ENCODE measurements at regions not wholly inside any gene's neighbourhood (a gene's known extent, or its start where the extent isn't known, plus 50 kb on each side); places are given as distances from the start of the nearest gene placed in this dataset.

DNA sequence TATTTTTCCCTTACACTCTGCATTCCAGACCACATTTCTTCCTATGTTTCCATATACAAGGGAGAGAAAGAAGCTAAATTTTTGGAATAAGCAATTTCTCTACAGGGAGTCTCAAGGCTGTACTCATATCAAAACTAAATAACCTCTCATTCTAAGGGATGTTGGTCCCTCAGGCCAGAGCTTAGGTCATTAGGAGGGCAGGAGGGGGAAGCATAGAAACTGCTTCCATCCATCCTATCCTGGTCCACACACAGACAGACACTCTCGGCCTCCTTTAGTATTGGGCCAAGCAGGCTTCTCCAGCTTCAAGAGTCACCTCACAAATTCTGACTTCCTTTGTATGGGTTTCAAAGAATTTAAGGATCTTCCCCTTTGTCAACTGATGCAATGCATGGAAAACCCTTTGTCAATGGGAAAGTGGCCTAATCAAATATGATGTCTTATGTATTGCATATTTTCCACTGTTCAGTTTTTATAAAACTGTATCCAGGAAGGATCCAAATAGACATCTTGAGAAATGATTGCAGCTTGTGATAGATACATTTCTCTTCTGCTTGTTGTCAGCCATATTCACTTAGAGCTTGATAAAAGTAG, 140.7 kb upstream of the RARB start:
- Histone ChIP-seq H3K4me1 (ENCODE audit: control insufficient read depth, insufficient read depth, low read length) (peaks cover 11% of the 10 kb centered on the region), H3K4me3 (ENCODE audit: low read depth, low read length) (no peak overlapping the region), H3K9ac (ENCODE audit: low read length) (no peak overlapping the region), H3K9me3 (ENCODE audit: control insufficient read depth, insufficient read depth, low read depth, low read length) (no peaks in the 10 kb centered on the region), H3K27ac (ENCODE audit: low read depth, low read length) (no peak overlapping the region), H3K27me3 (ENCODE audit: control insufficient read depth, insufficient read depth, low read length) (no peaks in the 10 kb centered on the region), H3K36me3 (ENCODE audit: control insufficient read depth, insufficient read depth, low read length) (no peaks in the 10 kb centered on the region)

DNA sequence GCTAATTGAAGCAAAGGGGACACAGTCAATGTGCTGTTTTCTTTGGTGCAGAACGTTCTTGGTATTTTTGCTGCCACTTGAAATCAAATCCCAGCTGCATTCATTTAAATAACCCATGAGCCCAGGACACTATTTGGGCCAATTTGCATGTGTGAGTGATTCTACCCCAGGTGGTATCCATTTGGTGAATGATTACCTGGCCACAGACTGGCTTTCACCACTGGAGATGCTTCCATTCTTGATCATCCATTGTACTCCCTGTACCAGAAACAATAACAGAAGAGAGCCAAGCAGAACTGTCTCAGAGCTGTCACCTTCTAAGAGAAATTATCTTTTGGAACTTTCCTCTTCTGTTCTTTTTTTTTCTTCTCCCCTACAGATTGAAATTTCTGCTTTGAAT, 139.7 kb upstream of the RARB start:
- Histone ChIP-seq H3K4me3 (ENCODE audit: low read depth, low read length) (no peak overlapping the region), H3K9ac (ENCODE audit: low read length) (no peak overlapping the region), H3K36me3 (ENCODE audit: control insufficient read depth, insufficient read depth, low read length) (no peaks in the 10 kb centered on the region), H3K9me3 (ENCODE audit: control insufficient read depth, insufficient read depth, low read depth, low read length) (no peaks in the 10 kb centered on the region), H3K4me1 (ENCODE audit: control insufficient read depth, insufficient read depth, low read length) (peaks cover 11% of the 10 kb centered on the region), H3K27ac (ENCODE audit: low read depth, low read length) (no peak overlapping the region), H3K27me3 (ENCODE audit: control insufficient read depth, insufficient read depth, low read length) (no peaks in the 10 kb centered on the region)

DNA sequence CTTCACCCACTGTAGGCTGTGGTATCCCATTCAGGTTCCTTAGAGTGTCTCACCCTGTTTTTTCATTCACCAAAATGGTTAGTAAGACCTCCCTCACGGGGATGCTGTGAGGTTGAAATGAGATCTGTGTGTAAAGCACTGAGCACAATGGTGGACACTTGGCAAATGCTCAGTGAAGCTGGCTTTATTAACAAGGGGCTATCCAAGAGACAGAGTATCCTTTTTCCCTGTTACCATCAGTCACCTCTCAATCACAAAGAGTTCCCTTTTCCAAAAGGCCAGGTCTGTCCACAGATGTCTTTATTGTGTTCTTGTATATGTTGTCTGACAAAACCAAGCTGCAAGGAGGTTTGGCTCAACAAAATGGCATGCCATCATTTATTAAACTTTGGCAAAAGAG, 138.9 kb upstream of the RARB start:
- Histone ChIP-seq H3K27me3 (ENCODE audit: control insufficient read depth, insufficient read depth, low read length) (no peaks in the 10 kb centered on the region), H3K9ac (ENCODE audit: low read length) (no peak overlapping the region), H3K27ac (ENCODE audit: low read depth, low read length) (no peak overlapping the region), H3K4me1 (ENCODE audit: control insufficient read depth, insufficient read depth, low read length) (peaks cover 15% of the 10 kb centered on the region), H3K36me3 (ENCODE audit: control insufficient read depth, insufficient read depth, low read length) (no peaks in the 10 kb centered on the region), H3K9me3 (ENCODE audit: control insufficient read depth, insufficient read depth, low read depth, low read length) (no peaks in the 10 kb centered on the region), H3K4me3 (ENCODE audit: low read depth, low read length) (no peak overlapping the region)

DNA sequence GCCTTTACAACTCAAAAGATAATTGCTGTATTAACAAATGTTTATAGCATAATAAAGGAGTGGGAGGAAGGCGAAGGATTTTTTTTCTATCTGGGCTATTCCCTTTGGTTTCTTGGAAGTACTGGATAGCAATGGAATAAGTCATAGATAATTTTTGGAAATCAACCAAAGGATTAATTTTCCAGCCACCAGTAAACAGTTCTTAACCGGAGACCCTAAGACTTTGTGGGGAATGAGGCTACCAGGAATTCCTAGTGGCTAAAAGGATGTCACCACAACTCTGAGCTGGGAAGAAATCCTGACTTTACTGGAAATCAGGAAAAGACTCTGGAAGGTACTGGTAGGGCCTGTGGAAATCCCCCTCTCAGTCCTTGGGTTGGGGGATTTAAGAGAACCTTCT, 138.4 kb upstream of the RARB start:
- Histone ChIP-seq H3K27me3 (ENCODE audit: control insufficient read depth, insufficient read depth, low read length) (no peaks in the 10 kb centered on the region), H3K36me3 (ENCODE audit: control insufficient read depth, insufficient read depth, low read length) (no peaks in the 10 kb centered on the region), H3K9me3 (ENCODE audit: control insufficient read depth, insufficient read depth, low read depth, low read length) (no peaks in the 10 kb centered on the region), H3K4me3 (ENCODE audit: low read depth, low read length) (no peak overlapping the region), H3K27ac (ENCODE audit: low read depth, low read length) (no peak overlapping the region), H3K4me1 (ENCODE audit: control insufficient read depth, insufficient read depth, low read length) (peaks cover 15% of the 10 kb centered on the region), H3K9ac (ENCODE audit: low read length) (no peak overlapping the region)

DNA sequence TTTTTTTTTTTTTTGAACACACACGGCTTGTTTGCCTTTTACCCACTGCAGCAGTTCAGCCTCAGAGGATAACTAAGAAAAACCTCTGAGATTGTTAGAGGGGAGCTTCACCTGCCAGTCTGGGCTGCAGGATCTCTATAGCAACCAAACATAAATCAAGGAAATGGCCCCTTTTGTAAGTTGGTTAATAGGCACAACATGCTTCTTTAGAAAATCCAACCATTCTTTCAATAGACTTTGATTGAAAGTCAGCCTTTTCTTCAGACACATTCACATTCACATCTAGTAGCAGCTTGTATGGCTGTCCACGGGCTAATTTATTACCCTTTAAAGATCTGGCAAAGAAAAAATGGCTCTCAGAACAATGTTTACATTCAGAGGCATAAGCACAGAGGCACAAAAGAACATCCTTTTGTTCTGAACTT, 136.6 kb upstream of the RARB start:
- Histone ChIP-seq H3K9ac (ENCODE audit: low read length) (no peak overlapping the region), H3K36me3 (ENCODE audit: control insufficient read depth, insufficient read depth, low read length) (no peaks in the 10 kb centered on the region), H3K9me3 (ENCODE audit: control insufficient read depth, insufficient read depth, low read depth, low read length) (no peaks in the 10 kb centered on the region), H3K27ac (ENCODE audit: low read depth, low read length) (no peak overlapping the region), H3K4me1 (ENCODE audit: control insufficient read depth, insufficient read depth, low read length) (peaks cover 15% of the 10 kb centered on the region), H3K27me3 (ENCODE audit: control insufficient read depth, insufficient read depth, low read length) (no peaks in the 10 kb centered on the region), H3K4me3 (ENCODE audit: low read depth, low read length) (no peak overlapping the region)

DNA sequence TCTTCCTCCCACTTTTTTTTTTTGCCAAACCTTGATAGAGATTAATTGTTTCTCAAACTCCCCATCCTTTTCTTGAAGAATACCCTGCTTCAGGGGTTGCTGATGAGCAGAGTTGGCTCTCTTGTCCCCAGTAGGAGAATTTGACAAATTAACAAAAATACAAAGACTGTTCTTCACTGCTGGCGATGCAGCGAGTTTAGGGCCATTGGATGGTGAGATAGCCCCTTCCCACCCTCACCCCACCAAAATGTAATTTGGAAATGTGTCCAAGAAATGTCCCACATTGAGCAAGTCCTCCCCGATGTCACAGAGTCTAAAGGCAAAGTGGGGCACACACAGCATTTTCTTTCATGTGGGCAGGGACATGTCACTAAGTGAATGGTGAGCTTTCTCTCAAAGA, 136.0 kb upstream of the RARB start:
- Histone ChIP-seq H3K36me3 (ENCODE audit: control insufficient read depth, insufficient read depth, low read length) (no peaks in the 10 kb centered on the region), H3K27ac (ENCODE audit: low read depth, low read length) (no peak overlapping the region), H3K27me3 (ENCODE audit: control insufficient read depth, insufficient read depth, low read length) (no peaks in the 10 kb centered on the region), H3K9ac (ENCODE audit: low read length) (no peak overlapping the region), H3K9me3 (ENCODE audit: control insufficient read depth, insufficient read depth, low read depth, low read length) (no peaks in the 10 kb centered on the region), H3K4me1 (ENCODE audit: control insufficient read depth, insufficient read depth, low read length) (peaks cover 15% of the 10 kb centered on the region), H3K4me3 (ENCODE audit: low read depth, low read length) (no peak overlapping the region)

DNA sequence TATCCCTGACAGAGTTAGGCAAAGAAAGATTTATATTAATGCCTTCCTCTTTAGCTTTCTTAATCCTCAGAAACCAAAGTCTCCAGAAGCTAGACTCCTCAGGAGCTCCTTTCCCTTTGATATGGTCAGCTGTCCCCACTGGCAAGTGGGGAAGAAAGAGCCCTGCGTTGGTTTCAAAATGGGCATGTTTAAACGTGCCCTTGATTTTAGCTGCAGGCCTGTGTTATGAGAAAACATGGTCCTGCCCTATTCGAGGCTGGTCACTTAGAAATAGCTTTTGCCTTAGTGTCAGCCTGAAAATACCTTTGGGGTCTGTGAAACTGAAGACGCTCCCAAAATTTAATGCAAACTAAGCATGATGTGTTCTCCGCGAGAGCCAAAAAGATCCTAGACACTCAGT, 135.5 kb upstream of the RARB start:
- Histone ChIP-seq H3K4me3 (ENCODE audit: low read depth, low read length) (no peak overlapping the region), H3K4me1 (ENCODE audit: control insufficient read depth, insufficient read depth, low read length) (peaks cover 15% of the 10 kb centered on the region), H3K9ac (ENCODE audit: low read length) (no peak overlapping the region), H3K36me3 (ENCODE audit: control insufficient read depth, insufficient read depth, low read length) (no peaks in the 10 kb centered on the region), H3K27me3 (ENCODE audit: control insufficient read depth, insufficient read depth, low read length) (no peaks in the 10 kb centered on the region), H3K9me3 (ENCODE audit: control insufficient read depth, insufficient read depth, low read depth, low read length) (no peaks in the 10 kb centered on the region), H3K27ac (ENCODE audit: low read depth, low read length) (no peak overlapping the region)

DNA sequence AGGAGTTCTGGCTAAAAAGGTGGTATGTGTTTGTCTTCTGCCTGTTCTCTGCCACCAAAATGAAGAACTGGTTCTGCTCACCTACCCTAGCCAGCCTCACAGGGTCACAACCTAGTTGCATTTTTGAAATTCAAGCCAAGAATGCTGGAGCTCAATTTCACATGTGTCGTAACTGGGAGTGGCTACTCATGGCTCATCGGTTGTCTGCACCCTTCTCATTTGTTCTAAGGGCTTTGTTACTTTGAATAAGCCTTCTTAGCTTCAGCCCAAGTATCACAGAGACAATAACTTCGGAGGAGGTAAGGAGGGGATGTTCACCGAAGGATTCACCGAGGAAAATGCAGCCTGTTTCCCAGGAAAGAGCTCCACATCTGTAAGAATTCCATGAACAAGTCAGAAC, 134.3 kb upstream of the RARB start:
- Histone ChIP-seq H3K36me3 (ENCODE audit: control insufficient read depth, insufficient read depth, low read length) (no peaks in the 10 kb centered on the region), H3K9me3 (ENCODE audit: control insufficient read depth, insufficient read depth, low read depth, low read length) (no peaks in the 10 kb centered on the region), H3K27me3 (ENCODE audit: control insufficient read depth, insufficient read depth, low read length) (no peaks in the 10 kb centered on the region), H3K4me3 (ENCODE audit: low read depth, low read length) (no peak overlapping the region), H3K27ac (ENCODE audit: low read depth, low read length) (no peak overlapping the region), H3K9ac (ENCODE audit: low read length) (no peak overlapping the region), H3K4me1 (ENCODE audit: control insufficient read depth, insufficient read depth, low read length) (peaks cover 8% of the 10 kb centered on the region)

DNA sequence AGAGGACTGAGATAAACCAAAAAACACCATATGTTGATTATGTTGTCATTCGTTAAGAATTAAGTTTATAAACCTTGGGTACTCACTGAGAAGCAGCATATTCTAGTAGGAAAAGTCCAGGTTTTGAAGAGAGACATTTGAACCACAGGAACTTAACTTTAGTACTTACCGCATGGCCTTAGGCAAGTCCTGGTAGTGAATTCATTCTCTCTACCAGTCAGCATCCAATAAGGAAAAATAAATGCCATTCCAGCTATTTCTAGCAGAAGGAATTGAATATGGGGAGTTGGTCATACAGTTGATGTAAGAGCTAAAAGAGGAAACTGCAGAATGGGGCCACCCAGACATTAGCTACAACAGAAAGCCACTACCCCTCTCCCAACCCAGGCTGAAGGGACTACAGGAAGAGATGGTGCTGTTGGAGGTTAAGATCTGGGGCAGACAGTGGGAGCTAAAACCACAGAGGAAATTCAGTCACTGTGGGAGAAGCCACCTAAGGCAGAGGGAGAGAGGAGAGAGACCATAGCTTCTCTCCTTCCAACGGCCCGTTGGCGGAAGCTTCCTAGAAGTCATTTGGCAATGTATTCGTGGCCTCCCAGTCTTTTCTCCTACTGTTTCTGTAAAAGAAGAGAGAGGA, 133.8 kb upstream of the RARB start:
- Histone ChIP-seq H3K27ac (ENCODE audit: low read depth, low read length) (no peak overlapping the region), H3K9ac (ENCODE audit: low read length) (no peak overlapping the region), H3K9me3 (ENCODE audit: control insufficient read depth, insufficient read depth, low read depth, low read length) (no peaks in the 10 kb centered on the region), H3K4me3 (ENCODE audit: low read depth, low read length) (no peak overlapping the region), H3K4me1 (ENCODE audit: control insufficient read depth, insufficient read depth, low read length) (peaks cover 5% of the 10 kb centered on the region; the same call in 1 of the 2 replicates), H3K36me3 (ENCODE audit: control insufficient read depth, insufficient read depth, low read length) (no peaks in the 10 kb centered on the region), H3K27me3 (ENCODE audit: control insufficient read depth, insufficient read depth, low read length) (no peaks in the 10 kb centered on the region)

DNA sequence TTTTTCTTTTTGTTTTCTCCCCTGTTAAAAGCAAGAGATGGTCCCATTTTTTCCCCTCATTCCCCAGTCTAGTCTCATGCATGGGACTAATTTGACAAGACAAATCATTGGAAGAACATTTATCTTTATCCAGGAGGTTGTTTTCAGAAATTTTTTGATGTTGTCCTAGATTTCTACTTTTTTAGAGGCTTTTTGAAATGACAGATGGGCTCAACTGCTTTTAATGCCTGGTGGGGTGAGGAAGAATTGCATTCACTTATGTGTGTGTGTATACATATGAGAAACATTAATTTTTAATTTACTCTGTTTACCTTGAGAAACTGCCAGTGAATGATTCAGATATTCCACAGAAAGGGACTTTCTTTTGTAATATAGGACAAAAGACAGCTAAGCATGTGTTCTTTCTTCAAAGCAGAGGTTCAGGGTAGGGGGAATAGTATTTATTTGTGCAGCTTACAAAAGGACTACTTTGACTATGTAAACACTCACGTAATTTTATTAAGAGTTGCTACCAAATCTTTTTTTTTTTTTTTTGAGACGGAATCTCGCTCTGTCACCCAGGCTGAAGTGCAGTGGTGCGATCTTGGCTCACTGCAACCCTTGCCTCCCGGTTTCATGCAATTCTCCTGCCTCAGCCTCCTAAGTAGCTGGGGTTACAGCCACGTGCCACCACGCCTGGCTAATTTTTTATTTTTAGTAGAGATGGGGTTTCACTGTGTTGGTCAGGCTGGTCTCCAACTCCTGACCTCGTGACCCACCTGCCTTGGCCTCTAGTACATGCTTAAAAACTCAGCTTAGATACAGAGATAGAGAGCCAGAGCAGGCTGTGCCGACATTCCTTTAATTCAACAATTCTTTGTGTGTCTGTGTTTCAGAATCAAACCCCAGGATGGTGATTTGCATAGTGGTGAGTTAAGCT, 130.1 kb upstream of the RARB start:
- H3K9me3 ChIP-seq (ENCODE audit: control insufficient read depth, insufficient read depth, low read depth, low read length): no peaks in the 10 kb centered on the region
- H3K27me3 ChIP-seq (ENCODE audit: control insufficient read depth, insufficient read depth, low read length): no peaks in the 10 kb centered on the region
- H3K4me3 ChIP-seq (ENCODE audit: low read depth, low read length): no peak overlapping the region
- H3K36me3 ChIP-seq (ENCODE audit: control insufficient read depth, insufficient read depth, low read length): no peaks in the 10 kb centered on the region
- no peak overlapping the region for H3K9ac ChIP-seq (ENCODE audit: low read length)
- H3K4me1 ChIP-seq (ENCODE audit: control insufficient read depth, insufficient read depth, low read length): peaks cover 5% of the 10 kb centered on the region; the same call in 1 of the 2 replicates
- H3K27ac ChIP-seq (ENCODE audit: low read depth, low read length): no peak overlapping the region

DNA sequence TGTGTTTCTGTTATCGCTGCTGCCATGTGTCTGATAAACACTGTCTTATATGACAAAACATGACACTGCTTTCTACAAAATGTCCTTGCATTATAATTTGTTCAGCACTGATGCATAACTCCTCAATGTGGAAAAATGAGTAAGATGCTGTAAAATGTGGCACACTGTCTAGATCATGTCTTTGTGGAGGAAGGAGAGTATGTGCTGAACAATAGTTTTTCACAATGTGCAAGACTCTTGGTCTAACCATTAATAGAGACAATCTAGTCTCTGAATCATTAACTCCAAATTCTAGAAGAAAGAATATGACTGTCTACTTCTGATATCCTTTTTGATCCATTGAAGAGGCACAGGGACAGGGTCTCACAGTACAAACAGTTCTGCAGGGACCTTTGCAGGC, 127.9 kb upstream of the RARB start:
- no peaks in the 10 kb centered on the region for H3K27me3 ChIP-seq (ENCODE audit: control insufficient read depth, insufficient read depth, low read length)
- no peaks in the 10 kb centered on the region for H3K9me3 ChIP-seq (ENCODE audit: control insufficient read depth, insufficient read depth, low read depth, low read length)
- H3K4me1 ChIP-seq (ENCODE audit: control insufficient read depth, insufficient read depth, low read length): no peaks in the 10 kb centered on the region
- no peak overlapping the region for H3K27ac ChIP-seq (ENCODE audit: low read depth, low read length)
- no peak overlapping the region for H3K9ac ChIP-seq (ENCODE audit: low read length)
- H3K4me3 ChIP-seq (ENCODE audit: low read depth, low read length): no peak overlapping the region
- no peaks in the 10 kb centered on the region for H3K36me3 ChIP-seq (ENCODE audit: control insufficient read depth, insufficient read depth, low read length)

Data from HUES6 (cell line).